ENCODE measurements at regions not wholly inside any gene's neighbourhood (a gene's known extent, or its start where the extent isn't known, plus 50 kb on each side); places are given as distances from the start of the nearest gene placed in this dataset.

DNA sequence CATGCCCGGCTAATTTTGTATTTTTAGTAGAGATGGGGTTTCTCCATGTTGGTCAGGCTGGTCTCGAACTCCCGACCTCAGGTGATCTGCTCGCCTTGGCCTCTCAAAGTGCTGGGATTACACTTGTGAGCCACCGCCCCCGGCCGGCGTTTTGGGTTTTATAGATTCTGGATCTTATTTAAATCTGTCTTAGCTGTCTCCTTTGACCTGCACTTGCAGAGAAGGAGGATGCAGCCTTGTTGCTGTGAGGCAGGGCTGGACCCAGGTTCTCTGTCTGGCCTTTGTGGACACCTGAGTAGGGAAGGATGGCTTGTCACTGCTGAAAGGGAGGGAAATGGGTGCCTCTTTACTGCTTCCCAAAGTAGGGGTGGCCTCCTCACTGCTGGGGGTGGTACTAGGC is 83.0 kb upstream of the HS6ST1 start:
- DNase-seq = no peak

GRCh38 chr2:128402911-128403670 is 84.4 kb upstream of the HS6ST1 start:
- no peak for DNase-seq

DNA sequence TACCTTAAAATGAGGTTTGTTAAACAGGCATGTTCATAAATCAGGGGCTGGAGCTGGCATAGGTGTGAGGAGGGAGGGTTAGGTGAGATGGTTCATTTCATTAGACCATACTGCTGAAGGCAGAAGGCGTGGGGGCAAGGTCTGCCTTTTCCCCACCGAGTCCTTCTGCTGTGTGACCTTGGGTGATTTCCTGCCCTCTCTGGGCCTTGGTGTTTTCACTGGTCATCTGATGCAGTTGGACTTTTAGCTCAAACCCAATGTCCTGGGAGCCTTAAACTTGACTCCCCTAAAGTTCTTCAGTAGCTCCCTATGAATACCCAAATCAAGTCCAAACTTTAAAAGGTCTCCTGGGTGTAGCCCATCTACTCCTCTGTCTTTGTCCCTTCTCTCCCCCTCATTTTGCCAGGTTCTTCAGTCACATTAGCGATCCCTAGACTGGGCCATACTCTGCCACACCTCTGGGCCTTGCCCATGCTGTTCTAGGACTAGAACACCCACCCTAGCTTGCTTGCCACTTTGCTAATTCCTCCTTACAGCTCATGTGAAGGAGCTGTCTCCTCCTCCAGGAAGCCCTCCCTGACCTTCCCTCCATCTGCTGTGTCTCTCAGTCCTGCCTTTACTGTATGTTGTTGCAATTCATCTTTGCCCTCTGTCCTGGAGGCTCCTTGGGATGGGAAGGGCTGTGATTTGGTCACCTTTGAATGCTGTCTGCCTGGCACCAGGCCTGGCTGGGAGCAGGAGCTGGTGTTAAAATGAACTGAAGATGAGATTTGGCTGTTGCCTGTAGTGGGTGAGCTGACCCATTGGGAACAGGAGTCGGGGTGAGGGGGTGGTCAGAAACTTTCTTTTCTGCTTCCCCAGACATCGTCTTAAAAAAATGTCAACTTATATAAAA is 85.4 kb upstream of the HS6ST1 start:
- DNase-seq = no peak

DNA sequence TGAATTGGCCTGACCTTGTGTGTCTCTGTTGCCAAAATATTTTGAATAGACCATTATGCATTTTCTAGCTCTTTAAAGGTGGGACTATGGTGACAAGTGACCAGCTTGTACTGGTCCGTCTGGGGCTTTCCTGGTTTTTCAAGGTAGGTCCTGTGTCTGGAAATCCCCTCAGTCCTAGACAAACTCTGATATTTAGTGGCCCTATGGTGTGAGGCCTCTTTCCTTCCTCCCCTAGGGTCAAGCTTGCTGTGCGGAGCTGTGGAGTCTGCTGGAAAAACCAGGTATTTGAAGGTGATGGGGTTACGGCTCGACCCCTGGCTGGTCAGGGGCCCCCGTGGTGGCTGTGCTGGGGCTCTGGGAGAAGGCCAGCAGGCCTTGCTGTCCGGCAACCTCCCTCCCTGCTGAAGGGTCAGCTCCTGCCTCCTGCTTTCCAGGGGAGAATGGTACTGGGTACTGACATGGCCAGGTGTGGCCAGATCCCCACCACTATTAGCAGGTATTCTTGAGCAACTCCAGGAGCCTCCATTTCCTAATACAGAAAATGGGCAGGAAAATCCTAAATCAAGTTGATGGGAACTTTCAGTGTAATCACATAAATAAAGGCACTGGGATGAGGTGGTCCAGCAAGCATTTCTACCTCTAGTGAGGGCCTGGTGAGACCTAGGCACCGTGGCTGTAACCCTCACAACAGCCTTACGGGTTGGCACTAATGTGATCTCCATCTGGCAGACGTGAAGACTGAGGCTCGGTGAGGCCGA is 86.2 kb upstream of the HS6ST1 start:
- DNase-seq = no peak

DNA sequence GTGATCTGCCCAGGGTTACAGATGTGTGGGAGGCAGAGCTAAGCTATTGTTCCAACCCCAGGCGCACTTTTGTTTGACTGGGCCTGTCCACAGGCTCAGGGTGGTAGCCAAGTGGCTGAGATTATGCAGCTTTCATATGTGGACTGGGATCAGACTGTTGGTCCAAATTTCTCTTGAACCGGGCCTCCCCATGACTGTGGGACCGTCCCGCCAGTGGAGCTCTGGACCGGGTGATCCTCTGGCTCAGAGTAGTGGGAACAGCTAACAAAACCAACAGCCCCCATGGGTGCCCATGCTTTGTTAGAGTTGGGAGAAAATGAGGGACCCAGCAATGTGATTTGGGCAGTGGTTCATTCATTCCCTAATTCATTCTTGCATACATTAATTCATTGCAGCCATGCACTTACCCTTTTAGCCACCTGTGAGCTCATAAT is 86.8 kb upstream of the HS6ST1 start:
- DNase-seq = no peak

- no peak for DNase-seq
These were observed 87.4 kb upstream of the HS6ST1 start for GRCh38 chr2:128405981-128406613.

DNA sequence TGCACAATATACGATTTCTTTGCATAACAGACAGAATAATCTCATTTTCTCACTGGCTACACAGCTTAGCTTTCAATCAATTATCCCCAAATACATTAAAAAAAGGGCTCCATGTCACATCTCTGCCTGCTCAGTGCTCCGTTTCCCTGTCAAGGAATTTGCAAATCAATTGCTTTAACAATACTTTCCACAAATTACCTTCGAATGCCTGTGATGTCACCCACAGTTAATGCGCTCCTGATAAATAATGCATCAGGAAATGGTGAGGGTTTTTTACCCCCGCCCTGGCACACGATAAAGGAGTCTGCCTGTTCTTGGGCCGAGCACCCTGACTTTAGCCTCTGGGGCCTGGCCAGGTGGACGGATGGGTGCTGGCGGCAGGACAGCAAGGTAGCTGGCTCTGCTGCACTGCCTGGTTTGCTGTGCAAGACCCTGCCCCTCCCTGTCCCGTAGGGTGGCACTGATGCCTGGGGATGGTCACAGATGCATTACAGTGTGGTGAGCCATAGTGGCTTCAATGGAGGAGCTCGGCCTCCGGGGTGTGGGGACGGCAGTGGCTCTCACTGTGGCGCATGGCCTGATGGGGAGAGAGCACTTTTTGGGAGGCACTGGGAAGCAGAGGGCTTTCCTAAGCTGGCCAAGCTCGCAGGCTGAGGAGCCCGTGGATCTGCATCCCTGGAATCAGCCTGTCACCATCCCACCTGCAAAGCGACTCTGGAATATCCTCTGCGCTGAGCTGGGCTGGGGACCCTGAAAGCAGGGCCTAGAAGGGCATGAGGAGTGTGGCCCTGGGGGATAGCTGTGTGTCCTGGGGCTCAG is 88.3 kb upstream of the HS6ST1 start:
- no peak for DNase-seq

DNA sequence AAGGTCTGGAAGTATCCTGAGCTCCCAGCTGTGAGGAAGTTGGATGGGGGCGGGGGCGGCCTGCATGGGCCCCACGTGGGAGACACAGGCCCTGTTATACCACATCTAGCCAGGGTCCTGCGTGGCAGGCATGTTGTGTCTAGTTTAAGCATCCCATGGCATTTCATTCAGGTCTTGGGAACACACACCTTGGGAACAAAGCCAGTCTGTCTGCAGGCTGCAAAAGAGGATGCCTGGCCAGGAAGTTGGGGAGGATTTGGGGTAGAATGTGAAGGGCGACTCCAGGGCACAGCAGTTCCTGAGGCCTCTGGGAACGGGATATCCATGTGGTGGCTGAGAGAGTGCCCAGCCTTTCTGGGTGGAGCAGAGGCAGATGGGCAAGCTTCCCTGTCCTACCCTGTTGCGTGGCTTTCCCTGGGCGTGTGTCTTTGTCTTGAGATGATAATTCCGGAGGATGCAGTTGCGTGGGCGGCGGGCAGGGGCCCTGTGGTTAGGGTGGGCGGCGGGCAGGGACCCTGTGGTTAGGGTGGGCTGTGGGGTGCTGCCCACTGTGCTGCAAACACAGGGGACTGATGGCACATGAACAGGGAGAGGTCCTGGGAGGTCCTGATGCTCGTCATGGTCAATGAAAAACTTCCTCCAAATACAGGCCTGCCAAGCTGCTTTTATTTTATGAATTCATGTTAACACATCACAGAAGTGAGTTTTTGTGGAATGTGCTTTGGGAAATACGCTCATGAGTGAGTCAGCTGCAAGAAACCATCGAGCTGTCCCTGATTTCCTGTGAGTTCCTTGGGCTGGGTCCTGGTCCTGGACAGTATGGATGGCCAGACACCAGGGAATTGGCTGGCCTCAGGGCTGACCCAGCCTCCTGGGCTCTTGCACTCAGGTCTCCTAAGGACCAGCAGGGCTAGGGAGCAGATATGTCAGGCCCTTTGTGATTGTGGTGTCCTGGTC is 90.0 kb upstream of the HS6ST1 start:
- DNase-seq = no peak

GRCh38 chr2:128409326-128410034 is 90.8 kb upstream of the HS6ST1 start:
- DNase-seq = no peak

DNA sequence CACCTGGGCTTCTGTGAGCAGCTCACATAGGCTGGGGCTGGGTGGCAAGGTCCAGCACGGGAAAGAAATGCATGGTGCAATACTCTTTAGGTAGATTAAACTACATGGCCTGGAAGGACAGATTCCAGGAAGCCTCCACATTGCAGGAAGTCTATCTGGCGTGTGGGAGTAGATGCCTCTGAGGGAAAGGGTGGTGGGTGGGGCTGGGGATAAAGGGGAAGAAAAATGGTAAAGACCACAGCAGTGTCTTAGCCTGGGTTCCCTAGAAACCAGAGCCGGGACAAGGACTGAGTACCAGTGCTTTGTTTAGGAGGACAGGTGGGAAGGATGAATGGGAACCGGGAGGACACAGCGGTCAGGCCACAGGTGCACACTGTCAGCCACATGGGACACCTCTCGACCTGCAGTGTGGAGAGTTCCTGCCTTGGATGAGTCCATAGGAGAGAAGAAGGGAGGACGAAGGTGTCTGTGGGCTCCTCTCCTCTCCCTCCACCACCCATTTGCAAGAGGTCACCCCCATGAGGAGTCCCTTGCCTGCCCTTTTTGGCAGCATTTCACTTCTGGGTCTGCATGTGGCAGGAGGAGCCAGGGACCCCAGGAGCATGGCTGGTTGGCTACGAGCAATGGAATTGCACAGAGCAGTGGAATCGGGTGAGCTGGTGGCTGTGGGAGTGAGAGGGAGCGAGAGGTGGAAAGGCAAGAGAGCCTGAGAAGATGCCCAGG is 91.5 kb upstream of the HS6ST1 start:
- no peak for DNase-seq

DNA sequence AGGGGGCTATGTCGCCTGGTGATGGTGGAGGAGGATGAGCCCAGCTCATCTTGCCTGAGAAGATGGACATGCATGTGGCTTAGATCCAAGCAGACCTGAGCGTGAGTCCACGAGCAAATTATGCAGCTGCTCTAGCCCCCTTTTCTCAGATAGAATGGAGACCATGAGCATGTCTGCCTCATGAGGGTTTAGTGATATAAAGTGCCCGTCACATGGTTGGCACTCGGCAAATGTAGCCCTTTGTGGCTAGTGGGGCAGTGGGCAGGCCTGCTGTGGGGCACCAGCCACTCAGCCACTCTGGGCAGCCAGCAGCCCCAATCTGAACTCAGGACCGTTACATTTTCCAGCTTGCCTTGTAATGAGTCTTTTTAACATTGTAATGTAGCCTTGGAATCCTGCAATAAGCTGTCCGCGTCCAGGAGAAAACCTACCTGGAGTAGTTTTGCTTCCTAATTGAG is 92.1 kb upstream of the HS6ST1 start:
- no peak for DNase-seq

GRCh38 chr2:128411431-128411830 is 92.8 kb upstream of the HS6ST1 start:
- no peak for DNase-seq

DNA sequence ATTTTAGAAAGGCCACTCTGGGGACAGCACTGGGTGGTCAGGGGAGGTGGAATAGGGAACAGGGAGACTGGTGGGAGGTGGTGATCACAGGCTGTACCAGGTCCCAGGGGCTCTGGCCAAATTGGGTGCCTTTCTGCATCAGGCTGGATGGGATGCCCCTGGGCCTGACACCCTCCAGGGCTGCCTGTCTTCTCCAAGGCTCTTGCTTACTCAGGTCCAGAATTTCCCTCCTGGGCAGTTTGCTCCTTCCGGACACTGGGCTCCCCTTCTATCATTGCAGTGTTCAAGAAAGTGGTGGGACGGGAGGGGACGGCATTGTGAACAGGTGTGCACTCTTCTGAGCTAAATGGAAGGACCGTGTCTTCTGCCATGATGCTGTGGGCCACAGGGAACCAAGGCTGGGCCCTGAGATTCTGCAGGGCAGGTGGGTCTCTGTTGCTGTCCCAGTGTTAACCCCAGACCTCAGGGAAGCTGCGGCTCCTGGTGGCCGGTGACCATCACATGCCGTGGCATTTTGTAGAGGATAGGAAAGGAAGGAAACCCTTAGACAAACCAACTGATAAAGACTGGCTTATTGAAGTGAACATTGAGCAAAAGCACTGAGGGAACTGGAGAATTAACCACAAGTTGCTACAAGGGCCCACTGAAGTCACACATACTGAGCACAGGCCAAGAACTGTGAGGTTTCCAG is 93.7 kb upstream of the HS6ST1 start:
- no peak for DNase-seq

GRCh38 chr2:128413014-128413717 is 94.5 kb upstream of the HS6ST1 start:
- DNase-seq = no peak

DNA sequence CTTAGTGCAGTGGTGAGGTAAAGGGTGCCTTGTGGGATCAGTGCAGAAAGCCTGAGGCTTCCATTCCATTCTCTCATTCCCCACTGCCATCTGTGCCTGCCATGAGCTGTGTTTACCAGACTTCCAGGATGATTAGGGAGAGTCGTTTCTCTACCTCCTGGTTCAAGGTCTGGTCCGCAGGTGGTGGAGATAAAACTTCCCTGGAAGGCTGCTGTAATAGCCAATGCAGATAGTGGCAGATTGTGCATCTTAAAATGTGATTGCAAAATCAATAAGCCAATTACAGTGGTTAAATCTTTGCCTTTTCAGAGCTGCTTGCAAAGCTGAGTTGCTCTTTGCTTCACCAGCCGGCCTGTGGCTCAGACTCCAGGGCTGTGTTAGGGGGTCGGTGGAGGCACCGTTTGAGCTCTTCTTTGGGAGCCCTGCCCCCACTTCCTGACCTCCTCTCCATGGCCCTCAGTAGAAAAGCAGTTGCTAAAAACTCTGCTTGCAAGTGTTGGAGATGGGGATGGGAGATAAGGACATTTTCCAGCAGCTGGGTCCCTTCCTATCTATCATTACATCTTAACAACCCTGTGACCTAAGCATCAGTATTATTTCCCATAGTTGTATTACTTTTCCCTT is 95.2 kb upstream of the HS6ST1 start:
- no peak for DNase-seq

GRCh38 chr2:128414351-128414750 is 95.7 kb upstream of the HS6ST1 start:
- DNase-seq = no peak

Data from left kidney (tissue), 1 donor.